CD4-positive, alpha-beta T cell treated with Interleukin-15 for 4 hours (primary cell): ENCODE measurements at regions not wholly inside any gene's neighbourhood (a gene's known extent, or its start where the extent isn't known, plus 50 kb on each side); places are given as distances from the start of the nearest gene placed in this dataset.

Experiments
- DNase-seq: peaks from one replicate; pipeline ENCODE4 v3.0.0-alpha.2; 2020; ENCODE audit warnings: low spot score

DNA sequence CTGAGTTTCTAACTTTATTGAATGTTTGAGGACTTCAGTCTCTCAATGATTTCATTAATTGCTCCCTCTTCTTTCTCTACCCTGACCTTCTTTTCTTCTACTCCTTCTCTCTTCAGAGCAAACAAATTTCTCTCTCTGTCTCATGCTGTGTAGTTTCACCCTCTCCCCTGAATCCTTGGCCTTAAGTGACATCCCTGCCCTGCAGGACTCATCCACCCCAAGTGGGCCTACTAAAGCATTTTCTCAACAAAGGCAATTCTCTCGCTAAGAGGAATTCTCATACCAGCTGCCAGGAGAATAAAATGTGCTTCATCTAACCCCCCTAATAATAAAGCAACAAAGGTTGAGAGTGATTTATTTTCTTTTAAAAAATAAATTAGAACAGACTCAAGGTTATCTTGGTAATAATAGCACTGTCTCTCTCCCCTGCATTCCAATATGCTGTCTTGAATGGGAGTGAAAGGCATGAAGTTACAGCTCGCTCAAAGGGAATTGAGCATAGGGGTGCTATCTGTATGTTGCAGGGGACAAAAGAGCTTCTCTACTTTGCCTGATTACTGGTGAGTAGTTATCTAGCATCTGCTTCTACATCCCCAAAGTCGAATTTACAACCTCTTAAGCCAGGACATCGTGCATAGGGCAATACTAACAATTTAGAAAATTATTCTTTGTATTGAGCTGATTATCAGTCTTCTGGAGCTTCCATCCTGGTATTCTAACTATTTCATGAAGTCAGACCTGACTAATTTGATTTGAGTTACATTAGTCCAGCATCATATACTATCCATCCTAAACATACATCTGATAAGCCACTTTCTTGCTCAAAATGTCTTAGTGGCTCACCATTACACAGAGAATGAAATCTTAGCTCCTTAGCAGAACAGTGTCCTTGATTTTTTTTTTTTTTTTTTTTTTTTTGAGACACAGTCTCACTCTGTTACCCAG lies 76.9 kb upstream of the DNAJC19 start:
- DNase-seq = no peak

GRCh38 chr3:181056136-181056732 lies 66.7 kb upstream of the DNAJC19 start:
- no peak for DNase-seq

GRCh38 chr3:181054538-181054937 lies 65.0 kb upstream of the DNAJC19 start:
- no peak for DNase-seq

GRCh38 chr3:181052256-181052655 lies 62.7 kb upstream of the DNAJC19 start:
- no peak for DNase-seq

DNA sequence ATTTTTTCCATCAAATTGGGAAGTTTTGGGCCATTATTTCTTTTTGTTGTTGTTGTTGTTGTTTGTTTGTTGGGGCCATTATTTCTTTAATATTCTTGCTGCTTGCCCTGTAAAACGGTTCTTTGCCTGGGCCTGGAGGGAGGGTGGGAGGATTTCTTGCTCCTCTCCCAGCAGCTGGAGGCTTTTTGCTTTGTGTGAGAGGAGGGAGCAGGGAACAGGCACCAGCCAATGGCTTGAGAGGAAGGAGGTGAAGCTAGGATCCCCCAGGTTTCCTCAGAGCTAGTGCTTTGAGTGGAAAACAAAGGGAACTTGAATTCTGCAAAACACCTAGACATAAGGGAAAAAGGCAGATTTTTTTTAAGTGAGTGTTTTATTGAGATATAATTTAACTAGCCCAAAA lies 61.2 kb upstream of the DNAJC19 start:
- no peak for DNase-seq

DNA sequence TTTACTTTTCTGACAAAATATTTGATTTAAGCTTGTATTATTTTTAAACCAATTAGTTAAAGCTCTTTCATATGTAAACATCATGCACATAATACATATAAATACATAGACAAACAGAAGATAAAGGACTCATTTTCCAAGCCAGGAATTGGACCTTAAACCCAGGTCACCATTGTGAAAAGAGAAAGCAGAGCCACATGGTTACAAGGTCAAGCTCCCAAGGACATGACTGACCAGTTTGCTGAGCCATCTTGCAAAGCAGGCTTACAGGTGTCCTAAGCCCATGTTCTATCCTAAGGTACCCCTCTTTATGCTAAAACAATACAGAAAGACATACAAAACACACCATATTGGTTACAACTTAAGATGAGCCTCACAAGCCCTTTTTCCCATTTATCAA lies 50.5 kb upstream of the DNAJC19 start:
- no peak for DNase-seq
